PFSK-1 (cell line): ENCODE measurements at regions not wholly inside any gene's neighbourhood (a gene's known extent, or its start where the extent isn't known, plus 50 kb on each side); places are given as distances from the start of the nearest gene placed in this dataset.

ENCODE experiments used
- FOXP2 ChIP-seq: optimal IDR thresholded peaks from 2 replicates; pipeline ENCODE3; 2011; ENCODE audit warnings: borderline replicate concordance, control low read depth, inconsistent platforms; ENCODE audit not compliant: insufficient read depth; ENCODE audit errors: extremely low read length, extremely low read depth
- POLR2AphosphoS5 ChIP-seq: IDR thresholded peaks from 2 replicates; pipeline ENCODE4 v1.6.1; 2012; ENCODE audit warnings: low read depth, mild to moderate bottlenecking, control low read depth, low read length, moderate library complexity
- SIN3A ChIP-seq: IDR thresholded peaks from 2 replicates; pipeline ENCODE4 v1.6.1; 2012; ENCODE audit warnings: mild to moderate bottlenecking, low read length, moderate library complexity, borderline replicate concordance; ENCODE audit not compliant: insufficient read depth
- TAF1 ChIP-seq: IDR thresholded peaks from 2 replicates; pipeline ENCODE4 v1.6.1; 2012; ENCODE audit warnings: low read length, control low read depth, borderline replicate concordance; ENCODE audit not compliant: insufficient read depth
- TF ChIP-seq, protein P1 (sequence below), 2 experiments: IDR thresholded peaks; 2 replicates each; pipeline versions ENCODE4 v1.6.1 to v1.8.0; 2011 to 2012; ENCODE audit warnings: low read depth in 2 of 2, low read length in 2 of 2, control low read depth in 1 of 2, inconsistent platforms in 1 of 2, mild to moderate bottlenecking in 1 of 2, moderate library complexity in 1 of 2; ENCODE audit not compliant: insufficient read depth in 1 of 2

DNA sequence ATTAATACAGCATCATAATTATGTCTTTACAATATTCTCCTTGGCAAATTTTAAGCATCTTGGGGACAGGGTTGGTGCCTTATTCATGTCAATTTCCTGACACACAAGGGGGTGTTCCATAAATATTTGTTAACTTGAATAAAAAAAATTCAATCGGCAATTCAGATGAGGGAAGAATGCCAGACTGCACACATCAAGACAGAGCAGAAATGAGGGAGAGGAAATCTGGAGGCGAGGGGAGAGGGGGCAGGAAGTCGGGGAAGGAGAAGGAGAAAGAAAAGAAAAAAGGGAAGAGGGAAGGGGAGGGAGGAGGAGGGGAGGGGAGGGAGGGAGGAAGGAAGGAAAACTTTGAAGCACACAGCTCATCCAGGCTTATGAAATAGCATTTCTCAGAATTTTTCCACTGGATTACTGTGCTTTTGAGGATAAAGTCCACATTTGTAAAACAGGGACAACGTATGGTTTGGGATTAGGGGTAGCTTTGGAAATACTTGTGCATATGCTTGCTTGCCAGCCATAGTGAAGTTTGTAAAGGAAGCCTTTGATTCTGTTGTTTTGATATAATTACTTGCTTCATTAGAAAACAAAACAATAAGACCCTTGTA is 362.1 kb downstream of the SAMD5 start:
- TF ChIP-seq TAF1 (no peak), FOXP2 (no peak), SIN3A (no peak), POLR2AphosphoS5 (no peak)
- TF ChIP-seq, protein P1, sequence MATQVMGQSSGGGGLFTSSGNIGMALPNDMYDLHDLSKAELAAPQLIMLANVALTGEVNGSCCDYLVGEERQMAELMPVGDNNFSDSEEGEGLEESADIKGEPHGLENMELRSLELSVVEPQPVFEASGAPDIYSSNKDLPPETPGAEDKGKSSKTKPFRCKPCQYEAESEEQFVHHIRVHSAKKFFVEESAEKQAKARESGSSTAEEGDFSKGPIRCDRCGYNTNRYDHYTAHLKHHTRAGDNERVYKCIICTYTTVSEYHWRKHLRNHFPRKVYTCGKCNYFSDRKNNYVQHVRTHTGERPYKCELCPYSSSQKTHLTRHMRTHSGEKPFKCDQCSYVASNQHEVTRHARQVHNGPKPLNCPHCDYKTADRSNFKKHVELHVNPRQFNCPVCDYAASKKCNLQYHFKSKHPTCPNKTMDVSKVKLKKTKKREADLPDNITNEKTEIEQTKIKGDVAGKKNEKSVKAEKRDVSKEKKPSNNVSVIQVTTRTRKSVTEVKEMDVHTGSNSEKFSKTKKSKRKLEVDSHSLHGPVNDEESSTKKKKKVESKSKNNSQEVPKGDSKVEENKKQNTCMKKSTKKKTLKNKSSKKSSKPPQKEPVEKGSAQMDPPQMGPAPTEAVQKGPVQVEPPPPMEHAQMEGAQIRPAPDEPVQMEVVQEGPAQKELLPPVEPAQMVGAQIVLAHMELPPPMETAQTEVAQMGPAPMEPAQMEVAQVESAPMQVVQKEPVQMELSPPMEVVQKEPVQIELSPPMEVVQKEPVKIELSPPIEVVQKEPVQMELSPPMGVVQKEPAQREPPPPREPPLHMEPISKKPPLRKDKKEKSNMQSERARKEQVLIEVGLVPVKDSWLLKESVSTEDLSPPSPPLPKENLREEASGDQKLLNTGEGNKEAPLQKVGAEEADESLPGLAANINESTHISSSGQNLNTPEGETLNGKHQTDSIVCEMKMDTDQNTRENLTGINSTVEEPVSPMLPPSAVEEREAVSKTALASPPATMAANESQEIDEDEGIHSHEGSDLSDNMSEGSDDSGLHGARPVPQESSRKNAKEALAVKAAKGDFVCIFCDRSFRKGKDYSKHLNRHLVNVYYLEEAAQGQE (IDR thresholded peaks at IDR 0.05; ENCODE audit: insufficient read depth in 1 of 2, low read depth in 2 of 2, low read length in 2 of 2) = no peak

GRCh38 chr6:147872002-147872401 is 363.5 kb downstream of the SAMD5 start:
- TF ChIP-seq POLR2AphosphoS5 = no peak
- TF ChIP-seq, protein P1 (IDR thresholded peaks at IDR 0.05; ENCODE audit: insufficient read depth in 1 of 2, low read depth in 2 of 2, low read length in 2 of 2) = no peak
- no peak for TF ChIP-seq SIN3A
- no peak for TF ChIP-seq TAF1
- no peak for TF ChIP-seq FOXP2

DNA sequence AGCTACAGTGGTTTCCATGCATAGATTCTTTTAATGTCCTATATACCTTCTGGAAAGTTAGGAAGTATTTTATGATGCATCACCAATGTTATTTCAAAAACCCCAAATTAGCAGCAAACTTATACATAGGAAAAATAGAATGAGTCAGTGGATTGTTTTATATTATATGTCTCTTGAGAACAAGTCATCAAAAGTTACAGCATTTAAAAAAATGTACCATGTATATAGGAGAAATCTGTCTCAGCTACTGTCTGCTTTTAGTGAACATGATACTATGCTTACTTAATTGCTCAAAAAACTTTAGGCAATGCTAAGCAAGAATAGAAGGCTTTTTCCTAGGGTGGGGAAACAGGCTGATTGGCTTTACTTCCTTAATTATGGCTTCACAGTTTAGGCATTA is 365.3 kb downstream of the SAMD5 start:
- no peak for TF ChIP-seq FOXP2

DNA sequence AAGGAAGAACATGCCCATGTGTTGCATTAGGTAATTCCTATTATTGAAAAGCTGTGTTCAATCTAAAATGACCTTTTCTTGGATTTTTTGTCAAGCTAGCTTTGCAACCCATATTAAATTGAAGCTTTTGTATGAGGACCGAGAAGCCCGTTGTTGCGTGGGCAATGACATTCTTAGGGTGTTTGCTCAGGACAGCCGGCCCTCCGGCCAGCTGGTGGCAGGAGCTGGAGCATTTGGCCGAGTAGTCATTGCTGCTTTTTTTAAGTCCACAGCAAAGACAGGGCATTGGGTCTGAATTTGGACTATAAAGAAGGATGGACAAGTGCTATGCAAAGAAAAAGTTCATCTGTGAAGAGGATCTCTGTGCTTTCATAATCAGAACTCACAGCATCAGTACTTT is 365.8 kb downstream of the SAMD5 start:
- TF ChIP-seq TAF1 (no peak), POLR2AphosphoS5 (no peak), SIN3A (no peak), FOXP2 (no peak)
- TF ChIP-seq, protein P1 (IDR thresholded peaks at IDR 0.05; ENCODE audit: insufficient read depth in 1 of 2, low read depth in 2 of 2, low read length in 2 of 2) = no peak

GRCh38 chr6:147879031-147879580 is 370.6 kb downstream of the SAMD5 start:
- TF ChIP-seq FOXP2 = no peak
- no peak for TF ChIP-seq SIN3A
- TF ChIP-seq POLR2AphosphoS5 = no peak
- TF ChIP-seq TAF1 = no peak
- TF ChIP-seq, protein P1 (IDR thresholded peaks at IDR 0.05; ENCODE audit: insufficient read depth in 1 of 2, low read depth in 2 of 2, low read length in 2 of 2) = no peak
